HG03103 (cell line): ENCODE measurements at regions not wholly inside any gene's neighbourhood (a gene's known extent, or its start where the extent isn't known, plus 50 kb on each side); places are given as distances from the start of the nearest gene placed in this dataset.

ENCODE experiments used
- ATAC-seq: cut with Tn5 transposase; IDR thresholded peaks from one replicate; pipeline ENCODE4 v1.9.1; 2021; ENCODE audit warnings: low read depth; ENCODE audit not compliant: unreplicated experiment

DNA sequence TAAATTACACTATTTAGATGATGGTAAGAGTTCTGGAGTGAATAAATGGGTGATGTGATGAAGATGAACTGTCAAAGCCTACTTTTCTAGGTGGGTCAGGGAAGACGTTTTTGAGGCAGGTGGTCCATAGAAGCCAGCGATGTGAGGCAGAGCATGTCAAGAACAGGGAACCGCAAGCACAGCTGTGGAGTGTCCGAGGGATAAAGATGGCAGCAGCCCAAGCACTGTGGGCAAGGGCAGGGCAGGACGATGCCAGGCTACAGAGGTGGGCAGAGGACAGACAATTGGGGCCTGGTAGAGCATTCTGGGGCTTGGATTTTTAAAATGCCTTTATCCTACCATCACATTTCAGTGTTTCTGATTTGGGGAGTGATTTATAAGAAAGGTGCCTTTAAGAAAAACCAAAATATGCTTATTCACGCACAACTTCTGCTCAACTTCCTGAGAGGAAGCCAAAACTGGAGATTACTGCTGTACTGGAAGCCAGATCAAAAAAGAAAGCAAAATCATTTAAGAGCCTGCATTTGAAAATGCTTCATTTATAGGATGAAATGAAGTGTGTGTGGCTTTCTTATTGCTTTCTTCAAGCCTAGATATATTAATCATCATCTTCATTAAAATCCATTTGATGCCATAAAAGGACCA is 119.0 kb upstream of the WDR17 start:
- no peak for ATAC-seq

DNA sequence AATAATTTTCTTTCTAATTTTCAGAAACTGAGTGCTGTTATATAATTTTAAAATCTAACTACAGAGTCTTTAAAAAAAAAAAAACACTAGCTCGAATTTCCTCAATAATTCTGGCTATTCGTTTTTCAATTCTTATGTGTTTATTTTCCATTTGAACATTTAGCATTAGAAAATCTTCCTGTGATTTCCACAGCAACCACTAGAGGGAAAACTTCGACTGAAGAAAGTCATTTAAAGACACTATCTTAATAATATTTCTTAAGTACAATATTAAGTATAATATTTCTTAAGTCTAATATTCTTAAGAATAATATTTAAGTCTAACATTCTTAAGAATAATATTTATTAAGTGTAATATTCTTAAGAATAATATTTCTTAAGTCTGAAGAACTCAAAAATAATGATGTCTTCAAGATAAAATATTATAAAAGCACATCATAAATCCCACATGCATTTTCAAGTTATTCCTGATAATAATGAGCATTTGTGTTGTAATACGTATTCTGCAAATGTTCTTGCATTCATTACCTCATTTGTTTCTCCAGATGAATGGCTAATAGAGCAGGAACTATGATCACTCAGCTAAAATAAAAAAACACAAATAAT is 118.4 kb upstream of the WDR17 start:
- ATAC-seq: no peak

DNA sequence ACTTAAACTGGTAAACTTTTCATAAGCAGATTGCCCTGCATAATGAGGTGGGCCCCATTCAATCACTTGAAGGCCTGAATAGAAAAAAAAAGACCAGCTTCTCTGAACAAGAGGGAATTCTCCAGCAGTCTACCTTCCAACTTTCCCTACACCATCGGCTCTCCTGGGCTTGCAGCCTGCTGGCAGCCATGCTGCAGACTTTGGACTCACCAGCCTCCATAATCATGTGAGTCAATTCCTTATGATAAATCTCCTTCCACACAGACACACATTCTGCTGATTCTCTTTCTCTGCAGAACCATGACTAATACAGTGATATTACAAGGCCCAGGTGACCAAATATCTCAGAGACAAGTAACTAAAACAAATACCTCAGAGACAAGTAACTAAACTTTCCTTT is 113.8 kb upstream of the WDR17 start:
- no peak for ATAC-seq

DNA sequence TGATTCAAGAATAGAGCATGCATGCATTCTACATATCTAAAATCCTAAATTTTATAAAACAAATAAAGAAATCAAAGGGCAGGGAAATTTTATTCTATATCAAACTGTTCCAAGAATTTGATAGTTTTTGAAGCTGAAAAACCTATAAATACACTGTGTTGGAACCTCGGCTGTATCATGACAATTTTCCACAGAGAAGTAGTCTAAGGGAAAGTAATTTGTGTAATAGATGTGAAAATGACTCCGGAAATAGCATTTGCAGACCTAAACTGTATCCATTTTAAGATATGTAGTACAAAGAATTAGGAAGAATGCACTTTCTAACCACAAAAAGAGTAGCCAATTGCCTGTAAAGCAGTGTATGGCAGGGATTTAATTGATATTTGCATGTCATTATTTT is 112.5 kb upstream of the WDR17 start:
- no peak for ATAC-seq

DNA sequence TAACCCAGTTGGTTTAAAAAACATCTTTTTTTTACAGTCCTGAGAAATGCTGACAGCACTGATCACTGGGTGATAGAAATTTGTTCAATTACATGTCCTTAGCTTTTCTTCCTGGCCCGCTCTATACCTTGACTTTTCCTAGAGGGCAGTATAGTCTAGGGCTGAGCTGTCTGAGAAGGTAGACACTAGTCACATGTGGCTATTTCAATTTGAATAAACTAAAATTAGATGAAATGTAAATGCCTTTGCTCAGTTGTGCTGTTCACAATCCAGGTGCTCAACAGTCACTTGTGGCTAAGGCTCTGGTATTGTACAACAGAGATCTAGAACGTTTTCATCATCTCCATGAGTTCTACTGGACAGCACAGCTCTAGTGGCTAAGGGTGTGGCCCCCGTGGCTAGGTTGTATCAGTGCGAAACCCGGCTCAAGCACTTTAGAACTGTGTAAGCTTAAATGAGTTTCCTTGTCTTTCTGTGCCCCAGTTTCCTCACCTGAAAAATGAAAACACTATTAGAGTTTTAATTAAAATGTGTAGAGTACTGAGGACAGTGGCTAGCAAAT is 111.6 kb upstream of the WDR17 start:
- peak; percentile 92 for ATAC-seq

DNA sequence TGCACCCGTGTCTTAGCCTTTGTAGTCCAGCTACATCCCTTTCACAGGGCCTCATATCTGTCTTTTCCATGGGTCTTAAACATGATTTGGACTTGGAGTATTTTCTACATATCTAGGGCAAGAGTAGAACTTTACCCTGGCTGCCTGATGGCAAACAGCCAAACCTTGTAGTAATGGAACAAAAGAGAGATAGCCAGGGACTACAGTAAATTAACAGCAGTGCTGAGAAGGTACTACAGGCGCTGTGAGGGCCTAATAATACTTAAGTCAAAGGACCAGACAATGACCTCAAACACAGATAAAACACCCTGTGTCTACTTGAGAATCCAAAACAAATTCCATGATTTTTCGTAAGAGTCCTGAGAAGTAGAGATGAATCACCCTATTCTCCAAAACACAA is 111.0 kb upstream of the WDR17 start:
- no peak for ATAC-seq

DNA sequence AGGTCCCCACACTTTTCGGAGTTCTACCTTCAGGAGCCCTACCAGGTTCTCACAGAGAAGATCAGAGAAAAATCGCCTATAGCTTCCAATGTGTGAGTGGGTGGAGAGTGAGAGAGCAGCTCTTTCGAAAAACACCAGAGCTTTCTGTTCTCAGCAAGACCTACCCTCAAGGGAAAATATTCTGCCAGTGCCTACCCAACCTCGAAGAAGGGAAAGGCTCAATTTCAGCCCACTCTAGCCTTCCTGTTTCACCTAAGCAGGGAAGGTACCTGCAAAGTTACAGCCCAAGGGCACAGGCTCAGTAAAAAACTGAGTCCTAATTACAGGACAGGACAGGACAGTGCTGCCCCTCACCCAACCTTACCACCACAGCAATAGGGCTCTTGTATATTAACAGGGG is 104.0 kb upstream of the WDR17 start:
- ATAC-seq: peak; percentile 81

DNA sequence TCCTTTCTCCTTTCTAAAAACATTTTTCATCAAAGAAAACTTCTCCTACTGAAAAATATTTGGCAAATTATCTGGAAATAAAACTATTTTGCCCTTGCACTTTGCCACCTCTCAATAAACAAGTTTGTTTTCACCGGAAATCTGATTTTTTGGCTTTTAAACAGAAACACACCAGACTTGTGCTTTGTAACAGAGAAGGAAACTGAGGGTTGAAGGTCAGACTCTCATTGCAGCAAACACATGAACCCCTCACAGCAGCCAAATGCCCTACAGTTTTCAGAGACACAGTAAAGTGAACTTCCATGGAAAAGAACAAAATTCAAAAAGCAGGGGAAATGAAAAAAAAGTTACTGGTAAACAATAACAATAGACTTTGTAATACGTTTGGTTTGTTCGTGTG is 95.6 kb upstream of the WDR17 start:
- no peak for ATAC-seq

DNA sequence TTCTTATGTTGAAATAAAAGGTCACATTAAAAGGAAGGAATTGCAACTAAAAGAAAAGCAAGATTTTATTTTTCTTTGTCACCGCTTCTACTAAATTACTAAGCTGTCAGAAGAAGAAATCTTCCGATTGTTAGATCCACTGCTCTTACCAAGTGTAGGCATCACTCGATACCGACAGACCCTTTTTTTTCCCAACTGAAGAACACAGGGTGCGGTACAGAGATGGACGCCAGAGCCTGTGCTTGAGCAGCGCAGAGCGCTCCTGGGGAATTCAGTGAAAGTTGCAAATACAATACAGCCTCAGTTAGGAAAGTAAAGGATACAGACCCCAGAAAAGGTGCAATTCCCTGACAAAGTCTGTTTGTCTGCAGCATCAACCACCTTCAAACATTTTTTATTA is 94.9 kb upstream of the WDR17 start:
- ATAC-seq: no peak

DNA sequence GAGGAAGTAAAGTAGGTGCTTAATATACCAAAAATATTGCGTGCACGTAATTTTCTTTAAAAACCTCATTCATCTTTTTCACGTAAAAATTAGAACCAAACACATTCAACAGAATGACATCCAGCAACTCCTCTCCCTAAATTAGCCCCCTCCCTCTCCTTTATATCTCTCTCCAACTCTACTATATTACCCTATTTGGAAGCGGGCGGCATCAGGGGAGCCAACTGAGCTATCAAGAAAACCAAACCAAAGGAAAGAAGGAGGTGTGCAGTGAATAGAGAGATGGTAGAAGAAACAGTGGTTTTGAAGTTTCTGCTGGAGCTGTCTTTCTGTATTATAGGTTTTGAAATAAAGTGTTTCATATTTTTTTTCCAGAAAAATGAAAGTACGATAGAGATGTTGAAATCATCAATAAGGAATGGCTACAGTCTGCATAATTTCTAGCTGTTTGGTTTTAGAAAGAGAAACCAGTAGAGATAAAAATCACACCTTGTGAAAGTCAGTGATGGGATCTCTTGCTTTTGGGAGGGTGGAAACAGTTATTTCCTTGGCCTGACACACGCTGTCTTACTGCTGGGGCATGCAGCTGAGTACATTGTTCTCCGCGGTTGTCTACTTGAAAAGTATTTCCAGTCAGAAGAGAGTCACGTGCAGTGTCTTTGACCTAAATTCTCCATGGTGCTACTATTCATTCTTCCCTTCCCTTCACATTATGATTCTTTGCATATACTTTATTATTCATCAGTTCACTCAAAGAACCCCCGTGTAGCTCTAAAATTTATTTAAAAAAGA is 94.1 kb upstream of the WDR17 start:
- ATAC-seq: no peak

DNA sequence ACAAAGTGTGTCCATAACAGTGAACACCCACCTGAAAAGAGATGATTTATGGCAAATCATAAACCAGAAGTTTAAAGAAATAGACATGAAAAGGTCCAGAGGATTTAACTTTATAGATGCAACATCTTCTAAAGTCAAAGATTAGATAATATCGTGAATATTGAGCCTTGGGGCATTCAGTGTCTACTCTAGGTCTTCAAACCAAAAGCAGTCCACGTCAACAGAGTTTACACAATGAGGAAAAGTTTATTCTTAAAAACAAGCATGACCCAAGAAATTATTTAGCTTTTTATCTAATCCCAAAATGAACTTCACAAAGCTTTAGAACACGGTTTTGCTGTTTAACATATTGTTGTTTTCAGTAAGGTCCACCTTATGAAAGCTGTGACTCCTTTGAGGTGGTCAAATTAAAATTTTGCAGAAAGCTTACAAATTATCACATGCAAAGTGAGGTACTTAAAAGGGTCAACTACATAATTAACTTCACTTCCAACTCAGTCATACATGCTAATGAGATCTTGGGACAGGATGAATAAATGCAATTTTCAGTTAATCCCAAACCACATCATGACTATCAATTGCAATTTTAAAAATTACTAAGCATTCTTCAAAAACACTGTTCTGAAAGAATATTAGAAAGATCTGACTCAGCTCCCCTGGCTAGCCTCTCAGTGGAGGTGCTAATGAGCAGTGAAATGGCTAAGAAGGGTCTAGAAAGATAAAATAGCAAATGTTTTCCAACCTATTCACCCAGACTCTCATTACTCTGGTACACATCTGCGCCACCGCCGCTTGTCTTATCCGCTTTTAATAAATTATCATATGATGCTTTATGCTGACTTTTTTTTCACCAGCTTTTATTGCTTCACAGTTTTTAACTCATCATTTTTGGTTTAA is 92.4 kb upstream of the WDR17 start:
- ATAC-seq: no peak

DNA sequence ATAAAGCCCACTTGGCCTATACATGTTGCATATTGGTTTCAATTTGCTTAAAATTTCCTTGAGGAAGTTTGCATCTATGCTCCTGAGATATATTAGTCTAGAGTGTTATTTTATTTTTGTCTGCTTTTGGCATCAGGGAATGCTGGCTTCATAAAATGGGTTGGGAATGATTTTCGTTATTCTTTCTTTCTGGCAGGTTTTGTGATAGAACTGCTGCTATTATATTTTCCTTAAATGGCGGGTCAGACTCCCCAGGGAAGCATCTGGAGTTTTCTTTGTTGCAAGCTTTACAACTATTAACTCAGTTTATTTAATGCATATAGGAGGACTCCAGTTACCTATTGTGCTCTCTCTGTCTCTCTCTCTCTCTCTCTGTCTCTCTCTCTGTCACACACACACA is 82.0 kb upstream of the WDR17 start:
- no peak for ATAC-seq

DNA sequence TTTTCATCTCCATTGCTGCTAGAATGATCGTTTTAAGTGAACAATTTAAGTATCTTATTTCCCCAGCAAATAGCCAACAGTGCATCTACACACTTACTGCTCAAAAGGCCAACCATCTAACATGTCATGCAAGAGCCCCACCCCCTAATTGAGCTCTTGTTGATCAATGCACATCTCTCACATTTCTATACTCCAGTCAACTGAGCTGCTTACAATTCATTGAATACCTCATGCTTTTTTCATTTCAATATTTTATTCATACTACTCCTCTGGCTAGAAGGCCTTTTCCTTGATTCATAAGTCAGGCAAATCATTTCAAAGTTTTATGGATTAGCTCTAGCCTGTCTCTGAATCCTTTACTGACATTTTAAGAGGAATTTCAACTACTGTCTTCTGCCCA is 79.0 kb upstream of the WDR17 start:
- no peak for ATAC-seq

DNA sequence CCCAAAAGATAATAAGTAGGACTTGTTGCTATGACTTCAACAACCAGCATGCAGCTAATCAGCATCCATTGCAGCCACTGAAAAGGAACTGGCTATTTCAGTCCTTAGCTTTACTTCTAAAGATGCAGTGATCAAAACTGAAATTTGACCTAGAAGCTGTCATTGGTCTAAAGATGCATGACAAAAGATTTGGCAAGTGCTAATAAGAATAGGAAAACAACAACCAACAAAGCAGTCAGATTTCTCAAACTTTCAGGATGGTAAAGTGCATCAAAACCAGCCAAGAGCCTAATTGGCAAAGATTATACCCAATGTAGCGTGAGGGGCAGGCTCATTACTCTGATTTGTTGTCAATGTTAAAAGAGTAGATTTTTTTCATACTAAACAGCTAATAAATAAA is 77.1 kb upstream of the WDR17 start:
- ATAC-seq: no peak

DNA sequence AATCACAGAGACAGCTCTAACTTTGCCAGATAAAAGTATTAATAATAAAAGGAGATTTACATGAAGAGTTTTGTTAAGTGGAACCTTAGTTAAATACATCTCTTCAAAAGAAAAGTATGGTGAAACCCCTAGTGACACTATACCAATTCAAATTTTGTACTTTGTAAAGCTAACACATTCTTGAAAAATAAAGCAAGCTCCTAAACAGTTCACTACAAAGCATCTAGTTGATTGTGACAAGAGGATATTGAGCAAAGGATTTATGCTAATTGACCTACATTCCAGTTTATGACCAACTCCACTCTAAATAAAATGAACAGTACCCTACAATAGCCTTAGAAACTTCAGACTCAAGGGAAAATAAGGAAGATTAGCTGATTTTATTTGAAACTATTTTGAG is 69.4 kb upstream of the WDR17 start:
- no peak for ATAC-seq

DNA sequence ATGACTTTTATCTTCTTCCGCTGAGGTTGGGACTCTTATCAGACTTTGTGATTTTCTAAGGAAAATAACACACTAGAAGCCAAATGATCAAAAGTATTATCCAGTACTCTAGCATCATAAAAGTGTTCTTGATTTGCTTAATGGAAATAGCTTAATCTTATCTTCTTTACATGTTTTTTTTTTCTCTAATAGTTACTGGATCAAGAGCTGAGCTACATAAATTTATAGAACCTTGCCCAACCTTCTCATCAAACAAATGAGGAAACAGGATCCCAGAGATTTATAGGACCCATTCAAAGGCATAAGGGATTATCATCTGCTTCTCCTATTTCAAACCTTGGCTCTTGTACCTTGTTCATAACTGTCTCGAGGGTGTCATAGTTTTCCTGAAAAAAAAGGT is 68.3 kb upstream of the WDR17 start:
- ATAC-seq: no peak

DNA sequence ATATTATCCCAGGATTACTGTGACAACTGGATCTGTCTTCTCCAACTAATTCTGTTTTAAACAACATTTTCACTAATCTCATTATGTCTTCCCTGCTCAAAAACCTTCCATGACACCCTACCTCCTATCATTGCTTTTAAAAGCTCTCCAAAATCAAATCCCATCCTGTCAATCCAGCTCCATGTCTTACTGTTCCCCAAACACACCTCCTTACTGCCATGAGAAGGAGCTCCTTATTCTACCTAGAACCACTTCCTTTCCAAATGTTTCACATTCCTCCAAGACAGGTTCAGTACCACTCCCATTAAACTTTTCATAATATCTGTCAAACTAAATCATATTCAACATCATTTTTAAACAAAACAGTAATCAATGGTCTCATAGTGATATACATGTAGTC is 66.9 kb upstream of the WDR17 start:
- no peak for ATAC-seq

DNA sequence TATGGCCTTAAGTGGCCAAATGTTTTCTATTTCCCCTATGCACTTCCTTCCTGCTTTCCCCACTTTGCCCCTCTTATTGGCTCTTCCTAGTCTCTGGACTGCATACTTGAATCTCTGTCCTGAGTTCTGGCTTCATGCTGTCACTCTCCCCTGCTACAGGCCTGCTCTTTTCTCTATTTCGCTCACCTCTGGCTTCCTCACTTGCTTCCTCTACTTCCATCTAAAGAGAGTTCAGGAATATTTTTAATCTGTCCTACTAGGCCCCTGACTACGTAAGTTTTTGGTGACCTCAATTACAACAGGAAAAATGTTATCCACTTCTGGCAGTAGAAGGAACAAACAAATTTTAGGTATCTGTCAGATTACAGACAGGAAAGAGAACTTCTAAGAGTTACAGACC is 65.7 kb upstream of the WDR17 start:
- no peak for ATAC-seq

DNA sequence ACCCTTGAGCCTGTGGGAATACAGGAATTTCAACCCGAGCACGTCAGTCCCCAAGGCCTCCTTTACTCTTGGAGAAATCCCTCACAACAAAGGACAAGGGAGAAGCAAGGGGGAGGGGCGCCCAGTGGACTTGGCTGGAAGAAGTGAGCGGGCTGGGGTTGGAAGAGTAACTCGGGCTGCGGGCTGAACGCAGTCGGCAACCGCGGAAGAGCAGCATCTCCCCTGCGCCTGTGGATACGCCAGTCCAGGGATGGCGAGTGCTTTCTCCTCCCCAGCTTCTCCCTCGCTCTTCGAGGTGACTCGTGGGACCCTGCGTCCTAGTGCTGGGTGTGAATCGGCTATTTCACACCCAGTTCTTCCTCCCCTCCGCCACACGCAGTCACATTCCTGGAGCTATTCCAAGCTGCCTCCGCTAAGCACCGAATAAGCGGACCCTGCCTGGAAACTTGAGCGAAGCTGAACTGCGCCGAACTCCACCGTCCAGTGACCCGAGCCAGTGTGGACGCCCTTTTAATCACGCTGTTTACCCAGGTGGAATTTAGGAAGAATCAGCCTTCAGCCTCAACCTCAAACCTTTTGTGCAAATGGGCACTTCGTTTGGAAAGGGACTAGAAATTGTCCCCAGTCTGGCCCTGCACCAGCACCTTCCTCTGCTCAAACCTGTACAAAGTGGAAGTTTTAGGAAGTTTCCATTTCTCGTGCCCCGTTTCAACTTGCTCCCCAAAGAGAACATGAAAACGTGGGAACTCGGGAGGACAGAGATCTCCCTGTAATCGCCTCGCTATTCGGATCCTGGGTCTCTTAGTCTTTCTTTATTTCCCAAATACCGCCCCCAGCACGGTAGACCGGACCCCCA is 64.3 kb upstream of the WDR17 start:
- no peak for ATAC-seq
